ENCODE measurements at regions not wholly inside any gene's neighbourhood (a gene's known extent, or its start where the extent isn't known, plus 50 kb on each side); places are given as distances from the start of the nearest gene placed in this dataset.

DNA sequence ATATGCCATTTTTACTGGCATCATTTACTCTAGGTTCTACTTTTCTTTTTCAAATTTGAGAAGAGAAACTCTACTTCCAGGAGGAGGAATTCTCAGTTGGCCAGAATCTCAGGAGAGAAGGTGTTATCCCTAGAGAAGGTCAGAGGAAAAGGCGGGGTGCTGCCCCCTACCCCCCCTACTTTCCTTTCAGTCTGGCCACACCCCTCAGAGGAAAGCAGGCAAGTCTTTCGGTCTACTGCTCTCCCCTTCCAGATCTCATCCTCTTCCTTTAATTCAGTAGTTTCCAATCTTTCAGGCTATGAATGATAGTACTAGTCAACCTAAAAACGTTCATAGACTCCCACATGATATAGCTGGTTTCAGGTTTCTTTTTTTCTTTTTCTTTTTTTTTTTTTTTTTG lies 366.5 kb upstream of the TBL1XR1 start:
- Histone ChIP-seq H3K4me1 (ENCODE audit: control insufficient read depth, insufficient read depth, low read length) (no peaks in the 10 kb centered on the region), H3K4me3 (ENCODE audit: low read length) (no peak overlapping the region), H3K27ac (ENCODE audit: low read length) (no peak overlapping the region), H3K27me3 (ENCODE audit: control insufficient read depth, insufficient read depth, low read length) (no peaks in the 10 kb centered on the region), H3K9me3 (ENCODE audit: control insufficient read depth, low read depth, low read length) (no peaks in the 10 kb centered on the region), H3K36me3 (ENCODE audit: control insufficient read depth, insufficient read depth, low read length) (no peaks in the 10 kb centered on the region)
- no CpG with 5 or more reads among the region's 3 CpGs for whole genome bisulfite sequencing (ENCODE audit: insufficient coverage, low lambda C conversion rate)
- DNase-seq = no peak

DNA sequence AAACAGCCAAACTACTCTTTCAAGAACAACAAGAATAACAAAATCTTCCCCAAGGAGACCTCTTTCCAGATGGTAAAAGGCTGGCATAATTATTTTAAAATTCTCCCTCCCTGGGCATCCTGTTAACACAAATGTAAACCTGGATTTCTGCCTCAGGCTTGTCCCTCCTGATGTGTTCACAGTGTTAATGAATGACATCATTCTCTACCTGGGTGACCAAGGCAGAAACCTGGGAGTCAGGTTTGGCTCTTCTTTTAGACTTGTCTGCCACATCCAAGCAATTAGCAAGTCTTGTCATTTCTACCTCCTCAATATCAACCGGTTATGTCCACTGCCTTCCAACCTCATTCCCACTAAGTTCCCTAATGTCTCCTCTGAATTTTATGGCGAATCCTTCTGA lies 368.7 kb upstream of the TBL1XR1 start:
- H3K9me3 ChIP-seq (ENCODE audit: control insufficient read depth, low read depth, low read length) = no peaks in the 10 kb centered on the region
- H3K27me3 ChIP-seq (ENCODE audit: control insufficient read depth, insufficient read depth, low read length) = no peaks in the 10 kb centered on the region
- no peak overlapping the region for H3K27ac ChIP-seq (ENCODE audit: low read length)
- DNase-seq = no peak
- no peaks in the 10 kb centered on the region for H3K4me1 ChIP-seq (ENCODE audit: control insufficient read depth, insufficient read depth, low read length)
- no peaks in the 10 kb centered on the region for H3K36me3 ChIP-seq (ENCODE audit: control insufficient read depth, insufficient read depth, low read length)
- no peak overlapping the region for H3K4me3 ChIP-seq (ENCODE audit: low read length)
- 92% methylated on average over 2 of the region's 2 CpGs for WGBS (ENCODE audit: insufficient coverage, low lambda C conversion rate)

DNA sequence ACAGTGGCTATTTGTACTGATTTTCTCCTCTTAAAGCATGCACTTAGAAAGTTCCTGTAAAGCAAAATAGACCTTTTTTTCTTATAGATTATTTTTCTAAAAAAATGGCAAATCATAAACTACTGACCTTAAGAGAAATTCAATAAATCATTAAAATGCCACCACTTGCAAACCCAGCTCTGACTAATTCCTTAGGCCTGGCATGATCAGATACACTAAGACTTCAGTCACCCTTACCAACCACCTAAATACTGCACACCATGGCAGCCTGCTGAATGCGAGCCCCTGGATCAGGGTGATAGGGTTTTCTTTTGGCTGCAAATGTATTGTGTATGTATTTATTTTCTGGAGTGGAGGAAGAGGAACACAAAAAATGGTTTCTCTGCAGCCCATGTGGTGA lies 370.6 kb upstream of the TBL1XR1 start:
- Histone ChIP-seq H3K27me3 (ENCODE audit: control insufficient read depth, insufficient read depth, low read length) (no peaks in the 10 kb centered on the region), H3K4me3 (ENCODE audit: low read length) (no peak overlapping the region), H3K27ac (ENCODE audit: low read length) (no peak overlapping the region), H3K9me3 (ENCODE audit: control insufficient read depth, low read depth, low read length) (no peaks in the 10 kb centered on the region), H3K36me3 (ENCODE audit: control insufficient read depth, insufficient read depth, low read length) (no peaks in the 10 kb centered on the region), H3K4me1 (ENCODE audit: control insufficient read depth, insufficient read depth, low read length) (no peaks in the 10 kb centered on the region)
- no peak for DNase-seq
- no CpG with 5 or more reads among the region's 1 CpG for WGBS (ENCODE audit: insufficient coverage, low lambda C conversion rate)

DNA sequence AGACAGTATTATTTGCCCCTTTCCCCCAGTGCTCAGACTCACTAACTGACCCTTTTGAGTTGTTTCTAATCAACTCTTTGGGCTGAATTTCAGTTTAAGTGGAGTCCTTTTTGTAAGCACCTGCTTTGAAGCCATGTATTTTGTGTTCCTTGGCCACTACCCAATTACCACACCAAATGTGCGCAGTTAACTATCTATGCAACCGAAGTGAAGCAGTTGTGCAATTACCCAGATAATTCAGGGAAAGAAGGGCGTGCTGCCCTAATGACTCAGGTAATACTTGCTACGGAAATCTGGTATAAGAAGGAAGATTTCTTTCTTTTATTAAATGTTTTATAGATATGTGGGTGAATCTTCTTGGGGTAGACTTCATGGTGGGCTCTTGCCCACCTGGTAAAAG lies 371.9 kb upstream of the TBL1XR1 start:
- Histone ChIP-seq H3K4me3 (ENCODE audit: low read length) (no peak overlapping the region), H3K9me3 (ENCODE audit: control insufficient read depth, low read depth, low read length) (no peaks in the 10 kb centered on the region), H3K27me3 (ENCODE audit: control insufficient read depth, insufficient read depth, low read length) (no peaks in the 10 kb centered on the region), H3K4me1 (ENCODE audit: control insufficient read depth, insufficient read depth, low read length) (no peaks in the 10 kb centered on the region), H3K36me3 (ENCODE audit: control insufficient read depth, insufficient read depth, low read length) (no peaks in the 10 kb centered on the region), H3K27ac (ENCODE audit: low read length) (no peak overlapping the region)
- no CpG with 5 or more reads among the region's 4 CpGs for WGBS (ENCODE audit: insufficient coverage, low lambda C conversion rate)
- DNase-seq = peak in 1 of 2 donors; percentile 25

DNA sequence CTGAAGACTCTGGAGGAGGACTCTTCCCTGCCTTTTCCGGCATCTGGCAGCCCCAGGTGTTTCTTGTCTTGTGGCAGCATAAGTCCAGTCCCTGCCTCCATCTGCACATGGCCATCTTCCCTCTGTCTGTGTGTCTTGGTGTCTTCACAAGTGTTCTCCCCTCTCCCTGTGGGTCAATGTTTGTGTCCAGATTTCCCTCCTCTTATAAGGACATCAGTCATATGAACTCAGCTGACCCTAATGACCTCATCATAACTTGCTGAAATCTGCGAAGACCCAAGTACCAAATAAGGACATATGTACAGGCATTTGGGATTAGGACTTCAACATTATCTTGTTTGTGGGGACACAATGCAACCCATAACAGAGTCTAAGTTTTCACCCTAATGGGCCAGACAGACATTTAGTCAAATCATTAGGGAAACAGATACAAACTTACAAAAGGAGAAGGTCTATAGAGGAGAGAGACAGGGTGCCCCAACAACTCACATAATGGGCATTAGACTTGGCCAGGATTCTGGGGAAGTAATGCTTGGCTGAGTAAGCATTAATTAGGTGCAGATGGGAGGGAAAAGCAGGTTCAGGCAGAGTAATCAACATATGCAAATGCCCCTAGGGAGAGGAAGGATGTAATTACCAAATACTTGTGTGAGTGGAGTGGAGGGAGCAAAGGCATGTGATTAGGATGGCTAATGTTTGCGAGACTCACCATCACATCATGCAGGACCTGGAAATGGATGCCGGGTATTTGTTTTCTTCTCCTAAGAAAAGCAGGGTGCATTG lies 372.8 kb upstream of the TBL1XR1 start:
- no peak for DNase-seq
- no CpG with 5 or more reads among the region's 4 CpGs for WGBS (ENCODE audit: insufficient coverage, low lambda C conversion rate)
- no peak overlapping the region for H3K4me3 ChIP-seq (ENCODE audit: low read length)

DNA sequence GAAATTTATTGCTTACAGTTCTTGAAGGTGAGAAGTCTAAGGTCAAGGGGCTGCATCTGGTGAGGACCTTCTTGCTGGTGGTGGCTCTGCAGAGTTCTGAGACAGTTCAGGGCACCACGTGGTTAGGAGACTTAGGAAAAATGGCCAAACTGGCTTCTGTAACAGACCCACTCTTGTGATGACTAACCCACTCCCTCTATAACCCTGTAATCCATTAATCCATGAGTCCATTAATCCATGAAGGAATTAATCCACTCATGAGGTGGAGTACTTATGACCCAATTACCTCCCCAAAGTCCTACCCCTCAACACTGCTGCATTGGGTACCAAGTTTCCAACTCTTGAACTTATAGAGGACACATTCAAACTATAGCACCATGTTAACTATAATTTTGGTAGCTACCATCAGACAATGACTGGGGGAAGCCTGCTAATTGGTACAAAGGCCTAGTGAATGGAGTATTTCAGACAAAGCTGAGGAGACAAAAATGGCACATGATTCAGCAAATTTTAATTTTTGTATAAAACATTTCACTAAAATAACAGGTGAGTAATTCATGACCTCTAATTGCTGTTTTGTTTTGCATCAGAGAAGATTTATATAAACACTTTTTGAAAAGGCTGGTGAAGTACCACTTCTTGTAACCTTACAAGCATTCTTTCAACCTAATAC lies 374.1 kb upstream of the TBL1XR1 start:
- Histone ChIP-seq H3K9me3 (ENCODE audit: control insufficient read depth, low read depth, low read length) (no peaks in the 10 kb centered on the region), H3K27me3 (ENCODE audit: control insufficient read depth, insufficient read depth, low read length) (no peaks in the 10 kb centered on the region), H3K36me3 (ENCODE audit: control insufficient read depth, insufficient read depth, low read length) (no peaks in the 10 kb centered on the region), H3K4me3 (ENCODE audit: low read length) (no peak overlapping the region), H3K4me1 (ENCODE audit: control insufficient read depth, insufficient read depth, low read length) (no peaks in the 10 kb centered on the region), H3K27ac (ENCODE audit: low read length) (no peak overlapping the region)
- no CpG with 5 or more reads among the region's 1 CpG for WGBS (ENCODE audit: insufficient coverage, low lambda C conversion rate)
- no peak for DNase-seq

More for the DNA sequence above, 372.8 kb upstream of the TBL1XR1 start:
- H3K9me3 ChIP-seq (ENCODE audit: control insufficient read depth, low read depth, low read length) = no peaks in the 10 kb centered on the region
- no peaks in the 10 kb centered on the region for H3K27me3 ChIP-seq (ENCODE audit: control insufficient read depth, insufficient read depth, low read length)
- no peaks in the 10 kb centered on the region for H3K36me3 ChIP-seq (ENCODE audit: control insufficient read depth, insufficient read depth, low read length)
- no peaks in the 10 kb centered on the region for H3K4me1 ChIP-seq (ENCODE audit: control insufficient read depth, insufficient read depth, low read length)
- H3K27ac ChIP-seq (ENCODE audit: low read length) = no peak overlapping the region

DNA sequence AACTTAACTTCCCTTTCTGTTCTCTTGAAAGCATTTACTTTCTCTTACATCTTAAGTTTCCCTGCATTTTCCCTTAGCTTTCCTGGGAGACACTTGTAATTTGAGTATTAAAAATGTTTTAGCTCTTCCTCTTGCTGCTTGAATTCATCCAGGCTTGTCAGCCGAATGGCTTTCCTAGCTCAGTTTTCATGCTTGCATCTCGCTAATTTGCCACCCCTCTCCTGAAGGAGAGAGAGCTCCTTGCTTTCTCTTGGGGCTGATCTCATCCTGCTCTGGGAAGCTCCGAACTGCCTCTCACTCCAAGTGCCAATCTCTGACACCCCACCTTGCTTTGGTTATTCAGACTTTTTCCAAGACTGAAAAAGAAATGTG lies 374.6 kb upstream of the TBL1XR1 start:
- DNase-seq = no peak
- Histone ChIP-seq H3K36me3 (ENCODE audit: control insufficient read depth, insufficient read depth, low read length) (no peaks in the 10 kb centered on the region), H3K27ac (ENCODE audit: low read length) (no peak overlapping the region), H3K9me3 (ENCODE audit: control insufficient read depth, low read depth, low read length) (no peaks in the 10 kb centered on the region), H3K4me3 (ENCODE audit: low read length) (no peak overlapping the region), H3K27me3 (ENCODE audit: control insufficient read depth, insufficient read depth, low read length) (no peaks in the 10 kb centered on the region), H3K4me1 (ENCODE audit: control insufficient read depth, insufficient read depth, low read length) (no peaks in the 10 kb centered on the region)
- WGBS (ENCODE audit: insufficient coverage, low lambda C conversion rate) = no CpG with 5 or more reads among the region's 3 CpGs

DNA sequence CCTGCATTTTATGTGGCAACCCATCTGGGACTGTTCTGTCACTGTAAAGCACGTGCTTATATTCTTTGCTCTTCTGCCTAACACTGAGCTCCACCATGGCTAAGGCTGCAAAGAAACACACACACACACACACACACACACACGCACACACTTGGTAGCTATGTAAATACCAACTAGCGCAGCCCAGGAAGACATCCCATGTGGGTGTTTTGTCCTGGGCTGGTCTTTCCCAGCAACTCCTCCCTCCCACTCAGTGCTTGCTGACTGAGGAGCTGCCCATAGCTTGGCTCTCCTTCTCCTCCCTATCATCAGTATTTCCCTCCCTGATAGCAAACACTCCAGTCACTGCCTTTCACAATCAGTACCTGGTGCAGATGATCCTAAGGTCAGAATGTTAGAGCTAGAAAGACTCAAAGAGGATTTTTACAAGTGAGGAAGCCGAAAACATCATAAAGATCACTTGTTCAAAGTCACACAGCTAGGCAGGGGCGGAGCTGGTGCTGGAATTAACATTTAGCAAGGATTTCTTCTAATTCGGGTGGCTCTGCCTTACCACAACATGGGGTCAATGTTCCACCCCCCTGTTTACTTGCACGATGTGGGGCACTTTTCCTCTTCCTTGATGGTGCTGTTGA lies 377.1 kb upstream of the TBL1XR1 start:
- no CpG with 5 or more reads among the region's 7 CpGs for WGBS (ENCODE audit: insufficient coverage, low lambda C conversion rate)
- H3K4me3 ChIP-seq (ENCODE audit: low read length) = no peak overlapping the region
- H3K27ac ChIP-seq (ENCODE audit: low read length) = peak overlapping the region; percentile 47
- peak; percentile 87 to 91 for DNase-seq
- H3K36me3 ChIP-seq (ENCODE audit: control insufficient read depth, insufficient read depth, low read length) = no peaks in the 10 kb centered on the region
- H3K4me1 ChIP-seq (ENCODE audit: control insufficient read depth, insufficient read depth, low read length) = no peaks in the 10 kb centered on the region
- H3K27me3 ChIP-seq (ENCODE audit: control insufficient read depth, insufficient read depth, low read length) = no peaks in the 10 kb centered on the region
- H3K9me3 ChIP-seq (ENCODE audit: control insufficient read depth, low read depth, low read length) = no peaks in the 10 kb centered on the region

DNA sequence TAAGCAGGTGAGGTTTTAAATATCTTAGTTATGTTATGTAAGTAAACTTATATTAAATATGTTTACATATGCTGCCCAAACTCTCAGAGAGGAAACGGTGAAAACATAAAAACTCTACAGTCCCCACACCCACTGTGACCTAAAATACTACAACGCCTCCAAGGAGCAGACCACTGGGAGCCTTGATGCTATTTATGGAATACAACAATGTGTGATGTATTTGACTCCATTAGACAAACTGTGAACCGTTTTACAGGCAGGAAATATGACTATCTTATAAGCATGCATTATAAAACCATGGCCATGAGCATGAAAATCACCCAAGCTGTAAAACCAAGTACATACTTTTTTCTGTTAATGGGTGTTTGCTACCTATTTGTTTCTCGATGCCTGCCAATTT lies 379.5 kb upstream of the TBL1XR1 start:
- Histone ChIP-seq H3K4me3 (ENCODE audit: low read length) (no peak overlapping the region), H3K27me3 (ENCODE audit: control insufficient read depth, insufficient read depth, low read length) (no peaks in the 10 kb centered on the region), H3K9me3 (ENCODE audit: control insufficient read depth, low read depth, low read length) (no peaks in the 10 kb centered on the region), H3K4me1 (ENCODE audit: control insufficient read depth, insufficient read depth, low read length) (no peaks in the 10 kb centered on the region), H3K27ac (ENCODE audit: low read length) (no peak overlapping the region), H3K36me3 (ENCODE audit: control insufficient read depth, insufficient read depth, low read length) (no peaks in the 10 kb centered on the region)
- DNase-seq = no peak
- WGBS (ENCODE audit: insufficient coverage, low lambda C conversion rate) = 100% methylated on average over 1 of the region's 4 CpGs

DNA sequence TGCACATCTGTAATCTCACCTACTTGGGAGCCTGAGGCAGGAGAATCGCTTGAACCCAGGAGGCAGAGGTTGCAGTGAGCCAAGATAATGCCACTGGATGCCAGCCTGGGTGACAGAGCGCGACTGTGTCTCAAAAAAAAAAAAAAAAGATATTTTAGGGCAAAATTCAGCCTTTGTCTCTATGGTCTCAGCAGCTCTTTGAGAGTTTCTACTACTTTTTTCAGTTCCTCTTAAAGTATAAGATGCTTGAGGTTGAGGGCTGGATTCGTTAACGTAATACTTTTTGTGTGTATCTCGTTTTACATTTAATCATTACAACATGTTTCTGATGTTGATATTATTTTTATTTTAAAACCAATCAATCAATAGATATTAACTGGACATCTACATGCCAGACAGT lies 381.2 kb upstream of the TBL1XR1 start:
- H3K36me3 ChIP-seq (ENCODE audit: control insufficient read depth, insufficient read depth, low read length) = no peaks in the 10 kb centered on the region
- H3K4me3 ChIP-seq (ENCODE audit: low read length) = no peak overlapping the region
- no peak for DNase-seq
- H3K27me3 ChIP-seq (ENCODE audit: control insufficient read depth, insufficient read depth, low read length) = no peaks in the 10 kb centered on the region
- no peak overlapping the region for H3K27ac ChIP-seq (ENCODE audit: low read length)
- WGBS (ENCODE audit: insufficient coverage, low lambda C conversion rate) = 95% methylated on average over 3 of the region's 6 CpGs
- no peaks in the 10 kb centered on the region for H3K4me1 ChIP-seq (ENCODE audit: control insufficient read depth, insufficient read depth, low read length)
- H3K9me3 ChIP-seq (ENCODE audit: control insufficient read depth, low read depth, low read length) = no peaks in the 10 kb centered on the region

Data from large intestine (tissue), 3 donors.